Small intestine (tissue), 7 donors: ENCODE measurements at regions not wholly inside any gene's neighbourhood (a gene's known extent, or its start where the extent isn't known, plus 50 kb on each side); places are given as distances from the start of the nearest gene placed in this dataset.

ENCODE experiments used
- DNase-seq, 2 donors: peaks; one replicate each; pipeline versions ENCODE4 v3.0.0 to v3.0.0-alpha.2; 2013
- FAIRE-seq: peaks from 2 replicates; lab custom pipeline; 2012; peaks lifted over from hg19 to GRCh38; lab: Jason Lieb, UNC
- H3K27ac ChIP-seq, 3 donors: one replicate each; pipeline ENCODE4 v1.5.1; 2013; ENCODE audit warnings: low read length in 2 of 3, mild to moderate bottlenecking in 2 of 3, control low read depth in 1 of 3, inconsistent platforms in 1 of 3, low read depth in 1 of 3, moderate library complexity in 1 of 3
- H3K27me3 ChIP-seq, 3 donors: one replicate each; pipeline ENCODE4 v1.6.1; 2013; ENCODE audit warnings: low read length in 3 of 3, inconsistent platforms in 1 of 3; ENCODE audit not compliant: control insufficient read depth in 3 of 3, insufficient read depth in 3 of 3
- H3K36me3 ChIP-seq, 3 donors: one replicate each; pipeline ENCODE4 v1.6.1; 2013; ENCODE audit warnings: low read length in 3 of 3, inconsistent platforms in 1 of 3, low read depth in 1 of 3, mild to moderate bottlenecking in 1 of 3, moderate library complexity in 1 of 3; ENCODE audit not compliant: control insufficient read depth in 3 of 3, insufficient read depth in 2 of 3
- H3K4me1 ChIP-seq, 3 donors: one replicate each; pipeline ENCODE4 v1.6.1; 2013; ENCODE audit warnings: low read length in 2 of 3, inconsistent platforms in 1 of 3, low read depth in 1 of 3, mild to moderate bottlenecking in 1 of 3, moderate library complexity in 1 of 3; ENCODE audit not compliant: control insufficient read depth in 3 of 3, insufficient read depth in 2 of 3
- H3K4me3 ChIP-seq, 3 donors: one replicate each; pipeline ENCODE4 v1.5.1; 2013; ENCODE audit warnings: low read length in 3 of 3, control low read depth in 1 of 3, inconsistent platforms in 1 of 3, low read depth in 1 of 3, mild to moderate bottlenecking in 1 of 3, moderate library complexity in 1 of 3
- H3K9me3 ChIP-seq, 2 donors: one replicate each; pipeline ENCODE4 v1.6.1; 2013; ENCODE audit warnings: low read depth in 1 of 2, low read length in 1 of 2; ENCODE audit not compliant: control insufficient read depth in 2 of 2, insufficient read depth in 1 of 2
- WGBS, 3 donors: extraction: QIAGEN DNeasy Blood & Tissue Kit; methylation state at CpG; one replicate each; pipeline ENCODE4 v1.1.7; 2013; 5-methylcytosine and 5-hydroxymethylcytosine counted together
- donor health status: healthy with polysubstance abuse.
- donor health status: control.
- donor health status: control.
- donor health status: Bipolar disorder and iron deficiency.
- donor health status: healthy.

DNA sequence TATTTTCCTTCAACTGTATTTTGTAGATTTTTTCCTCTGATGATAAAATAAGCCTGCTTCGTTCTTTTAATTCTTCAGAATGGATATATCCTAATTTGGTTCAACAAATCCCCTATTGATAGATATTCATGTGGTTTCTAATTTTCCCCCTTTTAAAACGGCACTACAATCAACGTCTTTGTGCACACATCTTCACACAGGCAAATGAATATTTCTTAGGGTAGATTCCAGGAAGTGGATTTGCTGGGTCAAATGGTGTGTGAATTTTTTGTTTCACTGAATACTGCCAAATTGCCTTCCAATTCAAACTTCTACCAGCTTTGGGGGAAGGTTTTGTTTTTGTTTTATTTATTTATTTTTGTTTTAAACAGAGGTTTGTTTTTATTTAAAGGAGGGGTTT is 287.2 kb downstream of the FOXO1 start:
- H3K4me3 ChIP-seq = no peak overlapping the region
- DNase-seq (no peak), FAIRE-seq (no peak)
- H3K36me3 ChIP-seq = no peaks in the 10 kb centered on the region
- peaks cover 0 to 3% of the 10 kb centered on the region in 2 donors for H3K9me3 ChIP-seq
- WGBS, 3 donors = 76 to 78% (median 76%) methylated on average over 3 of the region's 3 CpGs
- peaks cover 0 to 5% (median 0%) of the 10 kb centered on the region in 3 donors for H3K27me3 ChIP-seq
- H3K27ac ChIP-seq = no peak overlapping the region
- H3K4me1 ChIP-seq = no peaks in the 10 kb centered on the region

DNA sequence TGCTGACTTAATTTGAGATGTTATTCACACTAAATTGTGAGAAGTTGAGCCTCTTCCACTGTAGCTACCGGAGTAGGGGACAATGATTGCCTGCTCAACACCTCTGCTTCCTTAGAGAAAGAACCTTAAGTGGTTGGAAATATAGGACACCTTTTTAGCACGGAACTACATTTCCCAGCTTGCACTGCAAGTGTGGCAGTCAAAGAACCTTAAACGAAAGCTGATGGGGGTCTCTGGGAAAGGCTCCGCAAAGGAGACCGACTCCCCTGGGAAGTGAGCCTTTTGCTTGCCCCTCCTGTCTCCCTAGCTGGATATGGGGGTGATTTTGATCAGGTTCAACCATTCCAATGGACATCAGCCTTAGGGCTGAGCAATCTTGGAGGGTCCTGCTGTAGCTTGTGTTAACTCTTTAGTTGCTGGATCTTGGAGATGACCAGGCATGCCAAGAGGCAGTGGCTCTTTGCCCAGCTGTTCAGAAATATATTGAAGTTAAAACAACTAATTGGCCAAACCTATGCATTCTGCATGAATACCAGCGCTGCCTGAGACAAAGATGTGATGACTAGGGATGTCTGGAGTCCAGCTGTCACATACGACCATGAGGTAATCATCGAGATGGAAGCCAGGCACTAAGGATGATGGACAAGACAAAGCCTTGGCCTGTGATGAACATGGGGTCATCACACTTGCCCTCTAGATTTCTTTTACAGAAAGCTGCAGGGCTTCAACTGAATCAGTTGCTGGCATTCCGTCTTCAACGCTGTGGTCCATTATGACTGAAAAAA is 286.5 kb downstream of the FOXO1 start:
- Histone ChIP-seq H3K4me3 (no peak overlapping the region), H3K36me3 (no peaks in the 10 kb centered on the region), H3K27me3 (peaks cover 0 to 5% (median 0%) of the 10 kb centered on the region in 3 donors), H3K4me1 (no peaks in the 10 kb centered on the region), H3K27ac (no peak overlapping the region), H3K9me3 (peaks cover 0 to 3% of the 10 kb centered on the region in 2 donors)
- DNase-seq (no peak), FAIRE-seq (no peak)
- WGBS, 3 donors = 72 to 83% (median 79%) methylated on average over 10 of the region's 10 CpGs

DNA sequence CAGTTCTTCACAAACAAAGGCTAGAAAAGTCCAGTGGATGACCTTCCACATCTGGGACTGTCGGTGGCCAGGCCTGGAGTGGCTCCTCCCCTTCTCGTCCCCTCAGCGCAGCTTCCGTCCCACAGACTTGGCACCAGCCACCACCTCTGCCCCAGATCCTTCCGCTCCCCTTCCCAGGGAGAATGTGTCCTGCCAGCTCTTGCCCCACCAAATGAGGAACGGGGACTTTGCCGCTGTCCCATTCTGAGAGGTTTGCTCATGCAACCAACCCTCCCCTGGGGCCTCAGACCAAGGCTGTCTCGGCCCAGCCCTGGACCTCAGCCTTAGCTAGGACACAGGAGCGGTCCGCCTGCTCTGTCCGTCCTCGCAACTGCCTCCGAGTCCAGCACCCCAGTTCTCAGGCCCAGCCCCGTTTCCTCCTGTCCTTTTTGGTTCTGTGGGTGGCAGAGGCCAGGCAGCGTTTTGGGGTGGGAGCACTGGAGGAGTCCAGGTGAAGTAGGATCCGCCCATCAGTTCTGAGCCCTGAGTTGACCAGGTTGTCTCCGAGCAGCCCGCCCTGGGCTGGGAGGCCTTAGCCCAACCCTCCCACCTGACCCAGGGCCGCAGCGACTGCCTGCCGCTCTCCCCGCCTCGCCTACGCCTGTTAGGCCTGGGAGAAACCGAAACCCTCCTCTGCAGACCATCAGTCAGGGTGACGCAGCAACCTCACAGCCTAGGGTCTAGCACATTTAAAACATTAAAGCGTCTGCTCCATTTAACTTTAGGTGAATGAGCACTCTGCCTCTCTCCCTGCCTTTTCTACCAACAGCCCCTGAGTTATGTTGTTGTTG is 284.3 kb downstream of the FOXO1 start:
- Histone ChIP-seq H3K4me3 (no peak overlapping the region), H3K36me3 (no peaks in the 10 kb centered on the region), H3K27ac (no peak overlapping the region), H3K4me1 (no peaks in the 10 kb centered on the region), H3K9me3 (peaks cover 0 to 3% of the 10 kb centered on the region in 2 donors), H3K27me3 (peaks cover 0 to 5% (median 0%) of the 10 kb centered on the region in 3 donors)
- FAIRE-seq (no peak), DNase-seq (no peak)
- WGBS, 3 donors = 91 to 93% (median 92%) methylated on average over 26 to 27 of the region's 27 CpGs

GRCh38 chr13:40383132-40383531 is 283.3 kb downstream of the FOXO1 start:
- Histone ChIP-seq H3K9me3 (peaks cover 0 to 3% of the 10 kb centered on the region in 2 donors), H3K27me3 (peaks cover 0 to 5% (median 0%) of the 10 kb centered on the region in 3 donors), H3K27ac (no peak overlapping the region), H3K4me3 (no peak overlapping the region), H3K36me3 (no peaks in the 10 kb centered on the region), H3K4me1 (no peaks in the 10 kb centered on the region)
- 74 to 94% (median 84%) methylated on average over 7 of the region's 7 CpGs for WGBS, 3 donors
- DNase-seq = no peak
- FAIRE-seq = no peak

GRCh38 chr13:40383885-40384284 is 282.6 kb downstream of the FOXO1 start:
- Histone ChIP-seq H3K36me3 (no peaks in the 10 kb centered on the region), H3K4me1 (peaks cover 0 to 1% (median 0%) of the 10 kb centered on the region in 3 donors), H3K27me3 (peaks cover 0 to 5% (median 0%) of the 10 kb centered on the region in 3 donors), H3K4me3 (no peak overlapping the region), H3K9me3 (no peaks in the 10 kb centered on the region), H3K27ac (no peak overlapping the region)
- WGBS, 3 donors = 76 to 90% (median 79%) methylated on average over 4 of the region's 4 CpGs
- DNase-seq (no peak), FAIRE-seq (no peak)

DNA sequence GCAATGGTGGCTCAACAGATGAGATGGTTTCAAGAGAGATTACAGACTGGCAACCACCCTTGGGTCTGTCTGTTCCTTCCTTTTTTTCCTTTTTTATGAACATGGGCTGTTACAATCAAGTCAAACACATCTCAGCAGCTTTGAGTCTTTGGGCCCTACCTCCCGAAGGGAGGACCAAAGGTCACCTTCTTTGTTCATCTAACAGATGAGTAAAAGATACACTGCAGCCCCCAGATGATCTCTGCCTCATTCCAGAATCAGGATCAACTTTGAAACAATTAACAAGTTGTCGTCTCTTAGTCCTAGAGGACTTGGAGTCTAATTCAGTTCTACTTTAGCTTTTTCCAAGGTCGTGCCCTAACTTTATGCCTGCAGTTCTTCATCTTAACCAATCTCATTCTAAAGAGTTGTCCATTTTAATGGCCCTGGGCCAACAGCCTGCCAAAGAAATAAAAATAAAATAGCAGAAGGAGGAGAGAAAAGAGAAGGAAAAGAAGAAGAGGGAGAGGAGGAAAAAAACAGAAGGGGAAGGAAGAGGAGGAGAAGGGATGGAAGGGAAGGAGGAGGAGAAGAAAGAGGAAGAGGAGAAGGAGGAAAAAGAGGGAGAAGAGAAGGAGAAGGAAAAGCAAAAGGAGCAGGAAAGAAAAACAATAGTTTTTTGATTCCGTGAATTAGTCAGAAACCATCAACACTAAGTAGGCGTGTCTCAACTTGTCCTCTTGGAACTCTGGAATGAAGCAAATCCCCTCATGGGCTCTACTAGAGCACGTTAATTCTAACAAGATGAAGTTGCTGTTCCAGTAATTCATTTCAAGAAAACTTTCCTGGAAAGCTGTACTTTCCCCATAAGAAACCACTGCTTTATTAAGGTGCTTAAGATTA is 281.2 kb downstream of the FOXO1 start:
- no peak overlapping the region for H3K27ac ChIP-seq
- WGBS, 3 donors = 76 to 80% (median 79%) methylated on average over 6 of the region's 6 CpGs
- H3K36me3 ChIP-seq = no peaks in the 10 kb centered on the region
- peaks cover 0 to 3% (median 0%) of the 10 kb centered on the region in 3 donors for H3K4me1 ChIP-seq
- peaks cover 0 to 2% (median 0%) of the 10 kb centered on the region in 3 donors for H3K27me3 ChIP-seq
- H3K9me3 ChIP-seq = no peaks in the 10 kb centered on the region
- FAIRE-seq (no peak), DNase-seq (no peak)
- no peak overlapping the region for H3K4me3 ChIP-seq

- Histone ChIP-seq H3K36me3 (no peaks in the 10 kb centered on the region), H3K4me1 (peaks cover 0 to 3% (median 0%) of the 10 kb centered on the region in 3 donors), H3K27ac (no peak overlapping the region), H3K9me3 (no peaks in the 10 kb centered on the region), H3K4me3 (no peak overlapping the region), H3K27me3 (no peaks in the 10 kb centered on the region)
- no peak for FAIRE-seq
- no peak for DNase-seq
- WGBS, 3 donors = 83 to 95% (median 94%) methylated on average over 4 of the region's 4 CpGs
These were observed 280.6 kb downstream of the FOXO1 start for GRCh38 chr13:40385858-40386180.

- H3K36me3 ChIP-seq = no peaks in the 10 kb centered on the region
- H3K9me3 ChIP-seq = no peaks in the 10 kb centered on the region
- H3K27me3 ChIP-seq = no peaks in the 10 kb centered on the region
- WGBS, 3 donors = 51 to 80% (median 53%) methylated on average over 4 of the region's 4 CpGs
- peaks cover 0 to 3% (median 0%) of the 10 kb centered on the region in 3 donors for H3K4me1 ChIP-seq
- no peak overlapping the region for H3K27ac ChIP-seq
- DNase-seq = peak in 1 of 2 donors; percentile 65
- FAIRE-seq = no peak
- no peak overlapping the region for H3K4me3 ChIP-seq
These were observed 279.9 kb downstream of the FOXO1 start for GRCh38 chr13:40386586-40386985.
